ENCODE measurements at regions not wholly inside any gene's neighbourhood (a gene's known extent, or its start where the extent isn't known, plus 50 kb on each side); places are given as distances from the start of the nearest gene placed in this dataset.

DNA sequence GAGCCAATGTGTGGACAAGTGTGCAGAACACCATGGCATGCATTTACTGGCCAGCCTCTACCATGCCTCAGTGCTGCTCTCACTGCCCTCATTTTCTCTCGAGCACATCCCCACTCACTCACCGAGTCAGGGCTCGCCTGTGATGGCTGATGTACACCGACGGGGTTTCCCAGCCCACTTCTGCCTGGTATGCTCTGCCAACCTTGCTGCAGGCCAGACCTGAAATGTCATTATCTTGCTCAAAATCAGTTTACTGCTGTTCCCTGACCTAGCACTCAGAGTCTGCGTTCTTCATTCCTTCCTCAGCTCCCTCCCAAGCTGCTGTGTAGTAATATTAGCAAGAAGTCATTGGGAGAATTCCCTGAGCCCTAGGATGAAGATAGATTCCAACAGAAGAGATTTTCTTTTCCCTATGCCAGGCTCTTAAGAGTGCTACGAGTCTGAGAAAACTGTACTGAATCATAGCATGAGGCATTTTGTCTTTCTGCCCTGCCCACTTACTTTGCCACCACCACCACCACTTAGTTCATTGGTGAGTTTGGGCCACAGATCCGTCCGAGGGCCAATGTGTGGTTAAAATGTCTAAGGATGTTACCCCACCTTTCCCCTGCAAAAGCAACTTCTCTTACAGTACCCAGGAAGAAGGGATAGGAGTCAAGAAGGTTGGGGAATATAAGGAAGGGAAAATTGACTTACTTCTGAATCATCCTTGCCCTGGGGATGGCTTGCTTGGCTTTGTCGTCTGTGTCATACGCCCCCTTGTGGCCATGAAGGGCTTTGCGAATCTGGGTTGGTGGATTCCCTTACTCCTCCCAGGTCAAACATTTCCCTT, 51.0 kb downstream of the BMAL2 start (continued):
- TF ChIP-seq, protein P1, sequence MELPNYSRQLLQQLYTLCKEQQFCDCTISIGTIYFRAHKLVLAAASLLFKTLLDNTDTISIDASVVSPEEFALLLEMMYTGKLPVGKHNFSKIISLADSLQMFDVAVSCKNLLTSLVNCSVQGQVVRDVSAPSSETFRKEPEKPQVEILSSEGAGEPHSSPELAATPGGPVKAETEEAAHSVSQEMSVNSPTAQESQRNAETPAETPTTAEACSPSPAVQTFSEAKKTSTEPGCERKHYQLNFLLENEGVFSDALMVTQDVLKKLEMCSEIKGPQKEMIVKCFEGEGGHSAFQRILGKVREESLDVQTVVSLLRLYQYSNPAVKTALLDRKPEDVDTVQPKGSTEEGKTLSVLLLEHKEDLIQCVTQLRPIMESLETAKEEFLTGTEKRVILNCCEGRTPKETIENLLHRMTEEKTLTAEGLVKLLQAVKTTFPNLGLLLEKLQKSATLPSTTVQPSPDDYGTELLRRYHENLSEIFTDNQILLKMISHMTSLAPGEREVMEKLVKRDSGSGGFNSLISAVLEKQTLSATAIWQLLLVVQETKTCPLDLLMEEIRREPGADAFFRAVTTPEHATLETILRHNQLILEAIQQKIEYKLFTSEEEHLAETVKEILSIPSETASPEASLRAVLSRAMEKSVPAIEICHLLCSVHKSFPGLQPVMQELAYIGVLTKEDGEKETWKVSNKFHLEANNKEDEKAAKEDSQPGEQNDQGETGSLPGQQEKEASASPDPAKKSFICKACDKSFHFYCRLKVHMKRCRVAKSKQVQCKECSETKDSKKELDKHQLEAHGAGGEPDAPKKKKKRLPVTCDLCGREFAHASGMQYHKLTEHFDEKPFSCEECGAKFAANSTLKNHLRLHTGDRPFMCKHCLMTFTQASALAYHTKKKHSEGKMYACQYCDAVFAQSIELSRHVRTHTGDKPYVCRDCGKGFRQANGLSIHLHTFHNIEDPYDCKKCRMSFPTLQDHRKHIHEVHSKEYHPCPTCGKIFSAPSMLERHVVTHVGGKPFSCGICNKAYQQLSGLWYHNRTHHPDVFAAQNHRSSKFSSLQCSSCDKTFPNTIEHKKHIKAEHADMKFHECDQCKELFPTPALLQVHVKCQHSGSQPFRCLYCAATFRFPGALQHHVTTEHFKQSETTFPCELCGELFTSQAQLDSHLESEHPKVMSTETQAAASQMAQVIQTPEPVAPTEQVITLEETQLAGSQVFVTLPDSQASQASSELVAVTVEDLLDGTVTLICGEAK (IDR thresholded peaks at IDR 0.05), result no peak
- TF ChIP-seq, protein P1 (CRISPR knock-in tag; IDR thresholded peaks at IDR 0.05), result no peak
- TF ChIP-seq YY1 (IDR thresholded peaks at IDR 0.05; ENCODE audit: borderline replicate concordance in 1 of 3, control insufficient read depth in 1 of 3, extremely low read depth in 1 of 3, insufficient read depth in 3 of 3, insufficient read length in 1 of 3, insufficient replicate concordance in 2 of 3, low read depth in 1 of 3, low read length in 2 of 3), result no peak
- TF ChIP-seq MGA (IDR thresholded peaks at IDR 0.05), result no peak
